GM23338 (cell line): ENCODE measurements at regions not wholly inside any gene's neighbourhood (a gene's known extent, or its start where the extent isn't known, plus 50 kb on each side); places are given as distances from the start of the nearest gene placed in this dataset.

Experiments used
- ATAC-seq: fragments of 200-7000 bp; cut with Tn5 transposase; 3 replicates; pipeline ENCODE4 v1.9.1; 2020
- DNase-seq: peaks from one replicate; pipeline ENCODE4 v3.0.0-alpha.2; 2015; ENCODE audit warnings: low spot score
- H2AFZ ChIP-seq: fragments of 200-600 bp; sonication (generic); 2 replicates; pipeline ENCODE4 v1.8.0; 2016; ENCODE audit warnings: antibody characterized with exemption, mild to moderate bottlenecking, moderate library complexity
- H3F3A ChIP-seq: fragments of 200-600 bp; sonication (generic); replicated peaks from 2 replicates; pipeline ENCODE4 v1.8.0; 2017; ENCODE audit warnings: antibody characterized with exemption, mixed run types, low read depth
- H3K27ac ChIP-seq: fragments of 200-600 bp; sonication (generic); 2 replicates; pipeline ENCODE4 v1.6.1; 2016; ENCODE audit warnings: low read depth
- H3K27me3 ChIP-seq: fragments of 200-600 bp; sonication (generic); 2 replicates; pipeline ENCODE4 v1.8.0; 2016; ENCODE audit warnings: mild to moderate bottlenecking, mixed run types, moderate library complexity; ENCODE audit not compliant: insufficient read depth
- H3K36me3 ChIP-seq: fragments of 200-600 bp; sonication (generic); 2 replicates; pipeline ENCODE4 v1.8.0; 2016; ENCODE audit warnings: mild to moderate bottlenecking; ENCODE audit not compliant: insufficient read depth
- H3K4me1 ChIP-seq: fragments of 200-600 bp; sonication (generic); 2 replicates; pipeline ENCODE4 v1.8.0; 2016; ENCODE audit warnings: mild to moderate bottlenecking, moderate library complexity; ENCODE audit not compliant: insufficient read depth
- H3K4me2 ChIP-seq: fragments of 200-600 bp; sonication (generic); 2 replicates; pipeline ENCODE4 v1.7.1; 2017; ENCODE audit warnings: mixed run types
- H3K4me3 ChIP-seq: fragments of 200-600 bp; sonication (generic); 2 replicates; pipeline ENCODE4 v1.6.1; 2016; ENCODE audit warnings: mixed run types
- H3K79me2 ChIP-seq: fragments of 200-600 bp; sonication (generic); replicated peaks from 2 replicates; pipeline ENCODE4 v1.8.0; 2017; ENCODE audit warnings: mild to moderate bottlenecking; ENCODE audit not compliant: insufficient read depth
- H3K9me2 ChIP-seq: fragments of 200-600 bp; sonication (generic); 2 replicates; pipeline ENCODE4 v1.8.0; 2017; ENCODE audit not compliant: insufficient read depth
- H4K20me1 ChIP-seq: fragments of 200-600 bp; sonication (generic); replicated peaks from 2 replicates; pipeline ENCODE4 v1.8.0; 2017; ENCODE audit warnings: mild to moderate bottlenecking; ENCODE audit not compliant: insufficient read depth
- H3K27ac Mint-ChIP-seq: 2 replicates; pipeline ENCODE4 v1.8.0; 2020; ENCODE audit warnings: inconsistent platforms, mild to moderate bottlenecking, moderate library complexity, mixed read lengths
- H3K27me3 Mint-ChIP-seq: 3 replicates; pipeline ENCODE4 v1.8.0; 2022; ENCODE audit warnings: low read depth, mild to moderate bottlenecking, moderate library complexity, mixed read lengths, inconsistent platforms; ENCODE audit not compliant: insufficient read depth, poor library complexity
- H3K36me3 Mint-ChIP-seq: 3 replicates; pipeline ENCODE4 v1.8.0; 2021; ENCODE audit warnings: low read depth, mild to moderate bottlenecking, inconsistent platforms, moderate library complexity, mixed read lengths
- H3K4me1 Mint-ChIP-seq: 3 replicates; pipeline ENCODE4 v1.8.0; 2020; ENCODE audit warnings: mild to moderate bottlenecking, inconsistent platforms, mixed read lengths
- H3K4me3 Mint-ChIP-seq: 3 replicates; pipeline ENCODE4 v1.8.0; 2021; ENCODE audit warnings: moderate library complexity, mild to moderate bottlenecking, inconsistent platforms, mixed read lengths
- H3K9me3 Mint-ChIP-seq: 3 replicates; pipeline ENCODE4 v1.8.0; 2020; ENCODE audit warnings: moderate library complexity, mild to moderate bottlenecking, inconsistent platforms, mixed read lengths
- CTCF ChIP-seq, 2 experiments: fragments of 200-600 bp in 1 of 2; sonication (generic) in 1 of 2; conservative IDR thresholded peaks; 2 replicates each; pipeline versions ENCODE4 v1.5.1 to v1.6.1; 2016 to 2017; ENCODE audit warnings: antibody characterized with exemption in 2 of 2, low read depth in 2 of 2, mild to moderate bottlenecking in 2 of 2, moderate library complexity in 1 of 2
- ETS1 ChIP-seq: IDR thresholded peaks from 2 replicates; pipeline ENCODE4 v1.6.1; 2016; ENCODE audit warnings: antibody characterized with exemption
- EZH2 ChIP-seq: fragments of 200-600 bp; sonication (generic); IDR thresholded peaks from one replicate; pipeline ENCODE4 v1.8.0; 2017; ENCODE audit warnings: antibody characterized with exemption, mild to moderate bottlenecking, low read depth; ENCODE audit not compliant: unreplicated experiment
- EZH2phosphoT487 ChIP-seq: fragments of 200-600 bp; sonication (generic); IDR thresholded peaks from one replicate; pipeline ENCODE4 v1.8.1; 2018; ENCODE audit warnings: antibody characterized with exemption; ENCODE audit not compliant: unreplicated experiment
- REST ChIP-seq: IDR thresholded peaks from one replicate; pipeline ENCODE4 v1.6.1; 2018; ENCODE audit warnings: antibody characterized with exemption; ENCODE audit not compliant: unreplicated experiment
- ZNF114 ChIP-seq: fragments of 250-450 bp; sonication (Bioruptor Pico); IDR thresholded peaks from 2 replicates; pipeline ENCODE4 v1.5.0; 2020; ENCODE audit warnings: mild to moderate bottlenecking, moderate library complexity
- ZNF331 ChIP-seq: fragments of 250-450 bp; sonication (Bioruptor Pico); IDR thresholded peaks from 2 replicates; pipeline ENCODE4 v1.5.0; 2020; ENCODE audit warnings: low read depth, mild to moderate bottlenecking, moderate library complexity
- ZNF462 ChIP-seq: fragments of 250-450 bp; sonication (Bioruptor Pico); IDR thresholded peaks from 2 replicates; pipeline ENCODE4 v1.5.0; 2020; ENCODE audit warnings: mild to moderate bottlenecking, moderate library complexity

- peaks cover 3% of the 10 kb centered on the region; the same call in 1 of the 3 replicates for H3K9me3 Mint-ChIP-seq
- TF ChIP-seq ETS1 (no peak), ZNF462 (CRISPR knock-in tag) (no peak), CTCF (conservative IDR thresholded peaks at IDR 0.05; ENCODE audit: low read depth in 2 of 2) (no peak), REST (no peak), ZNF114 (CRISPR knock-in tag) (no peak), EZH2 (no peak), ZNF331 (CRISPR knock-in tag) (no peak), EZH2phosphoT487 (no peak)
- no peak overlapping the region for H3K4me2 ChIP-seq
- no peak overlapping the region for H3K27ac Mint-ChIP-seq
- DNase-seq (no peak), ATAC-seq (no peak)
- no peaks in the 10 kb centered on the region for H3K27me3 Mint-ChIP-seq
- no peaks in the 10 kb centered on the region for H3K27me3 ChIP-seq
- H3K27ac ChIP-seq = no peak overlapping the region
- H3K36me3 ChIP-seq = no peaks in the 10 kb centered on the region
- H4K20me1 ChIP-seq = no peaks in the 10 kb centered on the region
- H3K4me3 ChIP-seq = no peak overlapping the region
- no peak overlapping the region for H2AFZ ChIP-seq
- H3K4me1 Mint-ChIP-seq = peaks cover under 1% of the 10 kb centered on the region; the same call in 2 of the 3 replicates
- no peaks in the 10 kb centered on the region; the same call in 2 of the 3 replicates for H3K36me3 Mint-ChIP-seq
- H3K4me1 ChIP-seq = 0 out of 2 replicates have a peak, but pooled peaks cover 1% of the 10 kb centered on the region
- no peaks in the 10 kb centered on the region for H3K79me2 ChIP-seq
- H3F3A ChIP-seq = no peaks in the 10 kb centered on the region
- no peak overlapping the region for H3K4me3 Mint-ChIP-seq
- H3K9me2 ChIP-seq = no peaks in the 10 kb centered on the region
These were observed 322.4 kb upstream of the DCN start for GRCh38 chr12:91505006-91505405.
